ENCODE measurements at regions not wholly inside any gene's neighbourhood (a gene's known extent, or its start where the extent isn't known, plus 50 kb on each side); places are given as distances from the start of the nearest gene placed in this dataset.

DNA sequence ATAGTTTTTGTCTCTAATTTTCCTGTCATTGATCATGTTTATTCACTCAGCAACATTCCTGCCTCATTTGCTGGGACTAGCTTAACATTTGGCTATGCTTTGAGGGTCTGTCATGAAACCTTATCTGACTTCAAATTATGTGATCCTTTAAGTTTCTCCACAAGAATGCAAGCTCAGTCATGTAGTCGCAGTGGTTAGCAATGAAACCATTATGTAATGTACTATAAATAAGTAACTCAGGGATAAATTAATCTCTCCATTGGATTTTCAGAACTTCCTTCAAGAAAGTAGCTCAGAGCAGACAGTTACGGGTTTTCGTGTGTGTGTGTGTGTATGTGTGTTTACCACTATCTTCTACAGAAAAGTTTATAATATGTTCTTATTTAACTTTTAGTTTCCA, 993.6 kb downstream of the ADGRL3 start:
- Histone ChIP-seq H3K9me3 (ENCODE audit: control insufficient read depth, low read length) (no peaks in the 10 kb centered on the region), H3K27ac (ENCODE audit: low read depth, low read length, severe bottlenecking) (no peak overlapping the region), H3K4me3 (ENCODE audit: extremely low read depth, insufficient read depth, low read length, poor library complexity, severe bottlenecking) (no peak overlapping the region), H3K36me3 (ENCODE audit: control insufficient read depth, insufficient read depth, low read length) (no peaks in the 10 kb centered on the region), H3K4me1 (ENCODE audit: control insufficient read depth, insufficient read depth, low read length, poor library complexity, severe bottlenecking) (no peaks in the 10 kb centered on the region)
- WGBS, 2 experiments (ENCODE audit: insufficient coverage in 2 of 2): no CpG with 5 or more reads among the region's 3 CpGs

DNA sequence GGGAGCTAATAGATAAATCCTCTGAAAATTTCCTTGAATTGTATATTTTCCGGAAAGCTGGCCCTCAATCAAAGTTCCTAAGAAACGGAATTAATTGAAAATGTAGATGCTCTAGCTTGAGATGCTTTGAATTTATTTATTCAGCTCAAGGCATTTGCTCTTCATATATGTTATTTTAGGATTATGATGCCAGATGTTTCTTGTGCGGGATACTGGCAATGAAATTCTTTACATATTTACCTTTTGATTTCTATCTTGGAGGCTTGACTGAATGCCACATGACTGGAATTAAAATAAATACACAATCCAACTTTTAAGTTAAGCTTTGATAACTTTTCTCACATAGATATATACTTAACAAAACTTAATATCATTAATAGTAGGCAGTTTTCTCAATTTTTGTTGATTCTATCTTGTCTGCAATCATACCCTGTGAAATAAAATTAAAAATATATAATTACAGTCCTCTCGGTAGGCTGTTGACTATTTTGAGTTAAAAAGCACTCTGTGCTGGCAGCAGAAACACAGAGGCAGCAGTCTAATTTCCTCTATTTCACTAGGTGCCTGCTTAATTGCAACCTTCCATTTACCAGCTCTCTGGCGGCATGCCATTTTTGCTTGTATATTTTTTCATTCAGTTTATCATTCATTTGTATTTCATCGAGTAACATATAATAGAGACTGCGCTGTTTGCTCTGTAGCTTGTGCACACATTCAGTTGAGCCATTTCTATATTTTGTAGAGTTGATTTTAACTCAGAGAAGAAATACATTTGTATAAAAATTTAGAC, 991.5 kb downstream of the ADGRL3 start:
- no peaks in the 10 kb centered on the region for H3K4me1 ChIP-seq (ENCODE audit: control insufficient read depth, insufficient read depth, low read length, poor library complexity, severe bottlenecking)
- H3K9me3 ChIP-seq (ENCODE audit: control insufficient read depth, low read length): no peaks in the 10 kb centered on the region
- H3K27ac ChIP-seq (ENCODE audit: low read depth, low read length, severe bottlenecking): no peak overlapping the region
- WGBS, 2 experiments (ENCODE audit: insufficient coverage in 2 of 2): 100% methylated on average over 1 of the region's 7 CpGs; no CpG with 5 or more reads in 1 of the 2 experiments
- H3K4me3 ChIP-seq (ENCODE audit: extremely low read depth, insufficient read depth, low read length, poor library complexity, severe bottlenecking): no peak overlapping the region
- H3K36me3 ChIP-seq (ENCODE audit: control insufficient read depth, insufficient read depth, low read length): no peaks in the 10 kb centered on the region

DNA sequence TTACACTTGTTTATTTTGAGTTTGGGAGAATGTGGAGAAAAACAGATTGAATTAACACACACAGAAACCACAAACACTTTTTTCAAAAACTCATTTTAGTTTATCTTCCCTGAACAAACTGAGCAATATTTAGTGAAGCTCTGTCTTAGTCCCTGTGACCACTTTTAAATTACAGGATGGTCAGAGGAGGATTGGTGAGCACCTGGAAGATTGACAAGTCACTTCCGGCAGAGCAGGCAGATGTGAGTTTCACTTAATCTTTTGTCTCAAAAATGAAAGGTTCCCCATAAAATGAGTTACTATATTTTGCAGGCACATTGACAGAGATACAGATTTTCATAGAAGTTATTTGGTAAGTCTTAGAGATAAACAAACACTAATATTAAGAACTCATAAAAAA, 970.1 kb downstream of the ADGRL3 start:
- H3K9me3 ChIP-seq (ENCODE audit: control insufficient read depth, low read length): no peaks in the 10 kb centered on the region
- no peaks in the 10 kb centered on the region for H3K4me1 ChIP-seq (ENCODE audit: control insufficient read depth, insufficient read depth, low read length, poor library complexity, severe bottlenecking)
- no CpG with 5 or more reads among the region's 1 CpG for WGBS, 2 experiments (ENCODE audit: insufficient coverage in 2 of 2)
- H3K4me3 ChIP-seq (ENCODE audit: extremely low read depth, insufficient read depth, low read length, poor library complexity, severe bottlenecking): no peak overlapping the region
- H3K27ac ChIP-seq (ENCODE audit: low read depth, low read length, severe bottlenecking): no peak overlapping the region
- no peaks in the 10 kb centered on the region for H3K36me3 ChIP-seq (ENCODE audit: control insufficient read depth, insufficient read depth, low read length)

GRCh38 chr4:62168681-62169080, 968.6 kb downstream of the ADGRL3 start:
- H3K27ac ChIP-seq (ENCODE audit: low read depth, low read length, severe bottlenecking): no peak overlapping the region
- H3K4me1 ChIP-seq (ENCODE audit: control insufficient read depth, insufficient read depth, low read length, poor library complexity, severe bottlenecking): no peaks in the 10 kb centered on the region
- H3K9me3 ChIP-seq (ENCODE audit: control insufficient read depth, low read length): no peaks in the 10 kb centered on the region
- no CpG with 5 or more reads among the region's 1 CpG for WGBS, 2 experiments (ENCODE audit: insufficient coverage in 2 of 2)
- H3K4me3 ChIP-seq (ENCODE audit: extremely low read depth, insufficient read depth, low read length, poor library complexity, severe bottlenecking): no peak overlapping the region
- no peaks in the 10 kb centered on the region for H3K36me3 ChIP-seq (ENCODE audit: control insufficient read depth, insufficient read depth, low read length)

GRCh38 chr4:62162606-62163005, 962.5 kb downstream of the ADGRL3 start:
- Histone ChIP-seq H3K36me3 (ENCODE audit: control insufficient read depth, insufficient read depth, low read length) (no peaks in the 10 kb centered on the region), H3K9me3 (ENCODE audit: control insufficient read depth, low read length) (no peaks in the 10 kb centered on the region), H3K4me1 (ENCODE audit: control insufficient read depth, insufficient read depth, low read length, poor library complexity, severe bottlenecking) (no peaks in the 10 kb centered on the region), H3K4me3 (ENCODE audit: extremely low read depth, insufficient read depth, low read length, poor library complexity, severe bottlenecking) (no peak overlapping the region), H3K27ac (ENCODE audit: low read depth, low read length, severe bottlenecking) (no peak overlapping the region)
- WGBS, 2 experiments (ENCODE audit: insufficient coverage in 2 of 2): no CpG with 5 or more reads among the region's 1 CpG

DNA sequence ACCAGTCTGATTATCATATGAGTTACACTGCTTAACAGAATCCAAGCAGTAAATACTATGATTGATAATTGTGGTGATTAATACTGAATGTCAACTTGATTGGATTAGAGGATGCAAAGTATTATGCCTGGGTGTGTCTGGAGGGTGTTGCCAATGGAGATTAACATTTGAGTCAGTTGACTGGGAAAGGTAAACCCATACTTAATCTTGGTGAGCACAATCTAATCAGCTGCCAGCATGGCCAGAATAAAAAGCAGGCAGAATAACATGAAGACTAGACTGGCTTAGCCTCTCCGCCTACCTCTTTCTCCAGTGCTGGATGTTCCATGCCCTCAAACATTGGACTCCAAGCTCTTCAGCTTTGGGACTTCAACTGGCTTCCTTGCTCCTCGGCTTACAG, 961.3 kb downstream of the ADGRL3 start:
- H3K36me3 ChIP-seq (ENCODE audit: control insufficient read depth, insufficient read depth, low read length): no peaks in the 10 kb centered on the region
- H3K9me3 ChIP-seq (ENCODE audit: control insufficient read depth, low read length): no peaks in the 10 kb centered on the region
- no peaks in the 10 kb centered on the region for H3K4me1 ChIP-seq (ENCODE audit: control insufficient read depth, insufficient read depth, low read length, poor library complexity, severe bottlenecking)
- WGBS, 2 experiments (ENCODE audit: insufficient coverage in 2 of 2): 94 to 100% methylated on average over 1 to 2 of the region's 2 CpGs
- H3K27ac ChIP-seq (ENCODE audit: low read depth, low read length, severe bottlenecking): no peak overlapping the region
- H3K4me3 ChIP-seq (ENCODE audit: extremely low read depth, insufficient read depth, low read length, poor library complexity, severe bottlenecking): no peak overlapping the region

DNA sequence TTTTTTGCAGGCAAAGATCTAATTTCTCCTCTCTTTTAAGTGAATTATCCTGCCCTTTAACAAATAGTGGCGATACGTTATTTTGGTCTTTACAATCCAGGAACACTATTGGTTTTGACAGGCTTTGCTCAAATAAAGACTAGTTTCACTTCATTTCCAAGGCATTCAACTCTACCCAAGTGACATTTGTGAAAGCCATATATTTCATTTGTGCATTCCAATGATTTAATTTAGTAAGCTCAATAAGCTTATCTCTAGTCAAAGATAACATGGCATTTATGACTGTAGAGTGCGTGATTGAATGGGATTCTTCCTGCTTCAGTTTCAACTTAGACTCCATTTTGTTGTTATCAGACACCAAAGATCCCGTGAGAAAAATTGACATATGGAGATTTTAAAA, 959.8 kb downstream of the ADGRL3 start:
- Histone ChIP-seq H3K9me3 (ENCODE audit: control insufficient read depth, low read length) (no peaks in the 10 kb centered on the region), H3K4me3 (ENCODE audit: extremely low read depth, insufficient read depth, low read length, poor library complexity, severe bottlenecking) (no peak overlapping the region), H3K4me1 (ENCODE audit: control insufficient read depth, insufficient read depth, low read length, poor library complexity, severe bottlenecking) (no peaks in the 10 kb centered on the region), H3K27ac (ENCODE audit: low read depth, low read length, severe bottlenecking) (no peak overlapping the region), H3K36me3 (ENCODE audit: control insufficient read depth, insufficient read depth, low read length) (no peaks in the 10 kb centered on the region)
- WGBS, 2 experiments (ENCODE audit: insufficient coverage in 2 of 2): 93 to 100% methylated on average over 2 of the region's 4 CpGs

DNA sequence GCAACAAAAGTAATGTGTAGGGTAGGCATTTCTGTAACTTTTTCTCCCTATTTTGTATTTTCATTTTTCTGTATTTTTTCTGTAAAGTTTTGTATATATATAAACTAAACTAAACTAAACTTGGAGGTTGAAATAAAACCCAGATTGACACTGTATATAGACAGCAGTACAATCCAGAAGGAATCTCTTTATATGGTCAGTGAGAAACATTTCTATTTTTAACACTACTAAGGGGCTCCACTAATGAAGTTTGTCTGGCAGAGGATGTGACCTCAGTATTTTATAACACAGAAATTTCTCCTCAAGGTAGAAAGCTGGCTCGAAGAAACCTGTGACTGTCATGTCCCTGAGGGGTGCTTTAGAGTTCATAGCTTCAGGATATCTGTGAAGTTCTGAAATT, 959.2 kb downstream of the ADGRL3 start:
- WGBS, 2 experiments (ENCODE audit: insufficient coverage in 2 of 2): 100% methylated on average over 1 of the region's 1 CpG; no CpG with 5 or more reads in 1 of the 2 experiments
- Histone ChIP-seq H3K9me3 (ENCODE audit: control insufficient read depth, low read length) (no peaks in the 10 kb centered on the region), H3K36me3 (ENCODE audit: control insufficient read depth, insufficient read depth, low read length) (no peaks in the 10 kb centered on the region), H3K27ac (ENCODE audit: low read depth, low read length, severe bottlenecking) (no peak overlapping the region), H3K4me1 (ENCODE audit: control insufficient read depth, insufficient read depth, low read length, poor library complexity, severe bottlenecking) (no peaks in the 10 kb centered on the region), H3K4me3 (ENCODE audit: extremely low read depth, insufficient read depth, low read length, poor library complexity, severe bottlenecking) (no peak overlapping the region)

- no peaks in the 10 kb centered on the region for H3K4me1 ChIP-seq (ENCODE audit: control insufficient read depth, insufficient read depth, low read length, poor library complexity, severe bottlenecking)
- no peaks in the 10 kb centered on the region for H3K9me3 ChIP-seq (ENCODE audit: control insufficient read depth, low read length)
- H3K4me3 ChIP-seq (ENCODE audit: extremely low read depth, insufficient read depth, low read length, poor library complexity, severe bottlenecking): no peak overlapping the region
- no CpG with 5 or more reads among the region's 1 CpG for WGBS, 2 experiments (ENCODE audit: insufficient coverage in 2 of 2)
- no peaks in the 10 kb centered on the region for H3K36me3 ChIP-seq (ENCODE audit: control insufficient read depth, insufficient read depth, low read length)
- H3K27ac ChIP-seq (ENCODE audit: low read depth, low read length, severe bottlenecking): no peak overlapping the region
These were observed 956.1 kb downstream of the ADGRL3 start for GRCh38 chr4:62156205-62156604.

DNA sequence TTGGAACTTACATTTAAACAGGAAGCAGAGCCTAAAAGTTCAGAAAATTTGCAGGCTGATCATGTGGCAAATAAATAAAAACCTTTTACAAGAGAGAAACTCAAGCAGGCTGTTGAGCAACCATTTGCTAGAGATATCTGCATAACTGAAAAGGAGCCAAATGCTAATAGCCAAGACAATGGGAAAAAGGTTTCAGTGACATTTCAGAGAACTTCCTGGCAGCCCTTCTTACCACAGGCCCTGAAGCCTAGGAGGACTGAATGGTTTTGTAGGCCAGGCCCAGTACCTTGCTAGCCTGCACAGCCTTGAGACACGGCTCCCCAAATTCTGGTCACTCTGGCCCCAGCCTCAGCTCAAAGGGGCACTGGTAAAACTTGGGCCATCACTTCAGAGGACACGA, 945.1 kb downstream of the ADGRL3 start:
- Histone ChIP-seq H3K4me1 (ENCODE audit: control insufficient read depth, insufficient read depth, low read length, poor library complexity, severe bottlenecking) (no peaks in the 10 kb centered on the region), H3K4me3 (ENCODE audit: extremely low read depth, insufficient read depth, low read length, poor library complexity, severe bottlenecking) (no peak overlapping the region), H3K9me3 (ENCODE audit: control insufficient read depth, low read length) (peaks cover 5% of the 10 kb centered on the region), H3K27ac (ENCODE audit: low read depth, low read length, severe bottlenecking) (no peak overlapping the region), H3K36me3 (ENCODE audit: control insufficient read depth, insufficient read depth, low read length) (no peaks in the 10 kb centered on the region)
- WGBS, 2 experiments (ENCODE audit: insufficient coverage in 2 of 2): 83 to 95% methylated on average over 1 to 2 of the region's 2 CpGs

DNA sequence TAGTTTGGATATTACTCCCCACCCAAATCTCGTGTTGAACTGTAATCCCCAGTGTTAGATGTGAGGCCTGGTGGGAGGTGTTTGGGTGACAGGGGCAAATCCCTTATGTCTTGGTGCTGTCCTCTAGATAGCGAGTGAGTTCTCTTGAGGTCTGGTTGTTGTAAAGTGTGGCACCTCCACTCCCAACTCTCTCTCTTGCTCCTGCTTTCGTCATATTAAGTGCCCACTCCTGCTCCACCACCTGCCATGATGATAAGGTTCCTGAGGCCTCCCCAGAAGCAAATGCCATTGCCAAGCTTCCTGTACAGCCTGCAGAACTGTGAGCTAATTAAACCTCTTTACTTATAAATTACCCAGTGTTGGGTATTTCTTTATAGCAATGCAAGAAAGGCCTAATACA, 944.3 kb downstream of the ADGRL3 start:
- WGBS, 2 experiments (ENCODE audit: insufficient coverage in 2 of 2): no CpG with 5 or more reads among the region's 3 CpGs
- H3K36me3 ChIP-seq (ENCODE audit: control insufficient read depth, insufficient read depth, low read length): no peaks in the 10 kb centered on the region
- no peak overlapping the region for H3K4me3 ChIP-seq (ENCODE audit: extremely low read depth, insufficient read depth, low read length, poor library complexity, severe bottlenecking)
- no peaks in the 10 kb centered on the region for H3K4me1 ChIP-seq (ENCODE audit: control insufficient read depth, insufficient read depth, low read length, poor library complexity, severe bottlenecking)
- no peak overlapping the region for H3K27ac ChIP-seq (ENCODE audit: low read depth, low read length, severe bottlenecking)
- H3K9me3 ChIP-seq (ENCODE audit: control insufficient read depth, low read length): peaks cover 5% of the 10 kb centered on the region

All from mesodermal cell (in vitro differentiated cells).